IMR-90 (cell line): ENCODE measurements at regions not wholly inside any gene's neighbourhood (a gene's known extent, or its start where the extent isn't known, plus 50 kb on each side); places are given as distances from the start of the nearest gene placed in this dataset.

Source experiments
- BHLHE40 ChIP-seq: fragments of 150-350 bp; IDR thresholded peaks from 2 replicates; pipeline ENCODE4 v1.6.1; 2016; ENCODE audit warnings: mild to moderate bottlenecking, low read depth, low read length
- CTCF ChIP-seq: conservative IDR thresholded peaks from 2 replicates; pipeline ENCODE4 v1.5.1; 2012; ENCODE audit warnings: mild to moderate bottlenecking, low read depth, low read length, improper control_type of control experiment
- FOS ChIP-seq: fragments of 150-350 bp; IDR thresholded peaks from 2 replicates; pipeline ENCODE4 v1.6.1; 2016; ENCODE audit warnings: low read depth, low read length
- RCOR1 ChIP-seq: IDR thresholded peaks from 2 replicates; pipeline ENCODE4 v1.6.1; 2012; ENCODE audit warnings: mild to moderate bottlenecking, low read length, improper control_type of control experiment; ENCODE audit not compliant: insufficient replicate concordance
- RFX5 ChIP-seq: IDR thresholded peaks from 2 replicates; pipeline ENCODE4 v1.8.0; 2012; ENCODE audit warnings: low read depth, mild to moderate bottlenecking, low read length, moderate library complexity
- SMC3 ChIP-seq: fragments of 150-350 bp; IDR thresholded peaks from 2 replicates; pipeline ENCODE4 v1.6.1; 2016; ENCODE audit warnings: low read depth, mild to moderate bottlenecking, antibody characterized with exemption, low read length, moderate library complexity

- no peak for TF ChIP-seq CTCF
- no peak for TF ChIP-seq RCOR1
- TF ChIP-seq FOS = no peak
- no peak for TF ChIP-seq BHLHE40
- TF ChIP-seq RFX5 = no peak
- TF ChIP-seq SMC3 = no peak
These were observed 139.7 kb downstream of the CD47 start for GRCh38 chr3:107951126-107951525.
